Right hindlimb (tissue), 1 donor: ENCODE measurements at regions not wholly inside any gene's neighbourhood (a gene's known extent, or its start where the extent isn't known, plus 50 kb on each side); places are given as distances from the start of the nearest gene placed in this dataset.
"Not testable (repeated sequence)": the region's sequence is repeated elsewhere in the genome, so short reads cannot be mapped to it uniquely, and the experiment has no call there.

Experiments used
- DNase-seq: peaks from one replicate; pipeline ENCODE4 v3.0.0-alpha.2; 2018

GRCh38 chr5:42252306-42252705 lies 170.9 kb upstream of the GHR start:
- no peak for DNase-seq

- DNase-seq = not testable (repeated sequence)
Measured at GRCh38 chr5:42259914-42260313, 163.3 kb upstream of the GHR start.

- DNase-seq = no peak
Measured at GRCh38 chr5:42267091-42267490, 156.1 kb upstream of the GHR start.

GRCh38 chr5:42268170-42268569 lies 155.1 kb upstream of the GHR start:
- DNase-seq = not testable (repeated sequence)

- no peak for DNase-seq
Measured at GRCh38 chr5:42268630-42269029, 154.6 kb upstream of the GHR start.

- DNase-seq = peak; percentile 35
Measured at GRCh38 chr5:42270771-42271170, 152.5 kb upstream of the GHR start.

GRCh38 chr5:42274913-42275312 lies 148.3 kb upstream of the GHR start:
- peak; percentile 17 for DNase-seq

GRCh38 chr5:42277293-42277692 lies 145.9 kb upstream of the GHR start:
- no peak for DNase-seq

GRCh38 chr5:42284584-42284983 lies 138.7 kb upstream of the GHR start:
- DNase-seq = no peak

GRCh38 chr5:42285230-42285629 lies 138.0 kb upstream of the GHR start:
- DNase-seq = no peak

- no peak for DNase-seq
Measured at GRCh38 chr5:42300496-42300895, 122.7 kb upstream of the GHR start.

GRCh38 chr5:42301349-42301748 lies 121.9 kb upstream of the GHR start:
- DNase-seq = no peak

- no peak for DNase-seq
Measured at GRCh38 chr5:42302186-42302585, 121.1 kb upstream of the GHR start.

- DNase-seq = no peak
Measured at GRCh38 chr5:42306287-42306686, 117.0 kb upstream of the GHR start.

GRCh38 chr5:42309865-42310264 lies 113.4 kb upstream of the GHR start:
- no peak for DNase-seq

GRCh38 chr5:42315214-42315613 lies 108.0 kb upstream of the GHR start:
- no peak for DNase-seq

- DNase-seq = no peak
Measured at GRCh38 chr5:42317575-42317974, 105.7 kb upstream of the GHR start.

GRCh38 chr5:42319546-42319945 lies 103.7 kb upstream of the GHR start:
- DNase-seq = not testable (repeated sequence)

GRCh38 chr5:42321785-42322184 lies 101.5 kb upstream of the GHR start:
- DNase-seq = no peak

- no peak for DNase-seq
Measured at GRCh38 chr5:42337143-42337542, 86.1 kb upstream of the GHR start.

GRCh38 chr5:42337607-42338006 lies 85.6 kb upstream of the GHR start:
- DNase-seq = no peak

- DNase-seq = no peak
Measured at GRCh38 chr5:42338136-42338535, 85.1 kb upstream of the GHR start.

GRCh38 chr5:42349163-42349562 lies 74.1 kb upstream of the GHR start:
- no peak for DNase-seq

GRCh38 chr5:42351956-42352355 lies 71.3 kb upstream of the GHR start:
- DNase-seq = no peak

GRCh38 chr5:42360056-42360455 lies 63.2 kb upstream of the GHR start:
- no peak for DNase-seq
